T follicular helper cell (primary cell): ENCODE measurements at regions not wholly inside any gene's neighbourhood (a gene's known extent, or its start where the extent isn't known, plus 50 kb on each side); places are given as distances from the start of the nearest gene placed in this dataset.
"Not testable (repeated sequence)": the region's sequence is repeated elsewhere in the genome, so short reads cannot be mapped to it uniquely, and the experiment has no call there.

Experiments
- DNase-seq: peaks from one replicate; pipeline ENCODE4 v3.0.0-alpha.2; 2020; ENCODE audit warnings: low read depth

DNA sequence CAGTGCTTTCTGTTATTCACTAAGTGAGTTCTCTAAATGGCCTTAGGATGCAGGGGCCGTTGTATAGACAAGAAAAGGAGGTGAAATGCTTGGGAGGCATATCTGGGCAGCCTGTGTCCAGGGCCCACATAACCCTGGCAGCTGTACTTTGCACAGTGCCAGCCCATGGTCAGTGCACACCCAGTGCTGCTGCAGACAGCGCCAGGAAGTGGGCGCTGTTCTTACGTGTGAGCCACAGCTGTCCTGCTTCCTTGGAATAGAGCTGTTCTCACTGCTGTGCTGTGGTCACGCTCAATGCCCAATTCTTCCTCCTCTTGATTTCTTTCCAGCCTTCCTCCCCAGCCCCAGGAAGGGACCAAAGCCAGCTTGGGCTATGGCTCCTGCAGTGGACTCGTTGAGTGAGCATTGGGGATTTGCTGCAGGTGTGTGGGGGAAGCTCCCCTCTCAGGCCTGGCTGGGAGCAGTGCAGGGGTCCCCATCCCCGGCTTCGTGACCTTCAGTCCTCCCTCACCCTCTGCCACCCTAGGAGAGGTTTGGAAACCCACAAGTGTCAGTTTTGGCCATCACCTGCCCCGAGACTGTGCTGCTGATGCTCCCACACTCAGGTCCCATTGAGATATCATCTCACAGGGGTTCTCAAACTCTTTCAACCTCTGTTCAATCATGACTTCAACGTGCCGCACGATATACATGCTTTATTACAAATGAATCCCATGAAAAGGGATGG, 246.8 kb upstream of the EXOC2 start:
- DNase-seq: no peak

DNA sequence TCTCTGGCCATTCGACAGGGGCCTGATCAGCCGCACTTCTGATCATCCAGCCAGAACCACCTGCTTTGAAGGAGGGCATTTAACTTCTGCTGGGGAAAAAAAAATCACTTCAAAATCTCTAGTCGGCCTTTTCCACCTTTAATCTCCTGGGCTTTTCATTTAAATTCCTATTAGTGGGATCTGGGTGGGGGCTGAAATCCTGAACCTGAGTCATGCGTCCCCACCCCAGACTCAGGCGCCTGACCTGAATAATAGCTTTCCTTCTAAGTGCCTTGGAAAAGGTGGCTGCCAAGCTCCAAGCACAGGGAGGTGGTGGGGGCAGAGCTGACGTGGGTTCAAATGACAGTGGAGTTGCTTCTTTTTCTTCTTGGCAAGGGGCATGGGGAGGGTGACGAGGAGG, 246.0 kb upstream of the EXOC2 start:
- DNase-seq: no peak

DNA sequence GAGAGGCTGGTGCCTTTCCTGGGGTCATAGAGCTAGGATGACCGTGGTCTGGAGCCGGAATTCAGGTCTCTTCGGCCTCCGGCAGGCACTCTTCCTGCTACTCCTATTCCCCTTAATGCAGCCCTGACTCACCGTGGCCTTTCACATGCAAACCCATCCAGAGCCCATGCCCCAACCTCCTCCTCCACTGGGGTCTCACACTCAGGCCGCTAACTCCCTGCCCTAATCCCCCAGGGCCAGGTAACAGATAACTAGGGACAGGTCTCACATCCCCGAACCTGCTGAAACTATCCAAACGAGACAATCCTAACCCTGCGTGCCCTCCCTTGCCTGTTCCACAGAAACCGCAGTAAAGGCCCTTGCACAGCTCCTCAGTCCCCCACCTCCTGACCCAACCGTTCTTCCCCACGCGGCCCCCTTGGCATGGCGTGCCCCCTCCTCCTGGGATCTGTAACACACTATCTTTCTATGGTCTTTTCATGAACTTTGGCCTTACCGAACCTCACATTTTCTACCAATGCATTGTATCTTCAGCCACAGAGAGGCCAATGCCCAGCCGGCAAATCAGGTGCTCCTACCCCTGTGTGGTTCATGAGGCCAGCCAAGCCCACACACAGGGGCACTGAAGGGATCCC, 245.4 kb upstream of the EXOC2 start:
- DNase-seq: no peak

DNA sequence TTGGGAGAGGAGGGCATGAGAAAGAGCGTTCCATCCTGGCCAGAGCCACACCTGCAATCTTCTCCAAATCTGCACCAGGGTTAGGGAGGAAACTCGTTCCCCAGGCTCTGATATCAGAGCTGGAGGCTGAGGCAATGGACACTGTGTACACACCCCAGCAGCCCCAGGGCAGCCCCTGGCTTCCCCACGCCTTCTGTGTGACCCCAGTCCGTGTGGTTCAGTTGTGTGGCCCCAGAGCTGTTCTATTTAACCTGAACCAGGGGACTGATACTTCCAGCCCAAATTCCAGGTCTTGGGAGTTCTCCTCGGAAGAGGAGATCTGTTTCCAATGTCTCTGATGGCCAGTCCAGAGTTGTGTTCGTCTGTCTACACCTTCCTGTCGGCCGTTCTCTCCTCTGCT, 242.6 kb upstream of the EXOC2 start:
- DNase-seq: no peak

DNA sequence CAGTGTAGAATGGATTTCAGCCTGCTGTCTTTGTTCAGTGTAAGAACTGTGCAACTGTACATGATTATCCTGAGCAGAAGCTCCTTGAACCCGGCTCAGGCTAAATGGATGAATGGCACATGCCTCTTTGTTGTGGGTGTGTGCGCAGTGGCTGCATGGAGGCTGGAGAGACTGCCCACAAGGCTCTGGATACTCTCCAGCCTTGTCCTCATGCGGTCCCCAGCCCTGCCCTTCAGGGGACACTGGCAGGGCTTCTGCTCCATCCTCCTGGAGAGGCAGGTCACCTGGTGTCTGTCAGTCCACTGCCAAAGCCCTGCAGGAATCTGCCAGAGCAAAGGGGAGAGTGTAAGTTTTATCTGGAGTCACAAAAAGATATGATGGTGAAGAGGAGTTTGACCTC, 241.7 kb upstream of the EXOC2 start:
- DNase-seq: no peak

DNA sequence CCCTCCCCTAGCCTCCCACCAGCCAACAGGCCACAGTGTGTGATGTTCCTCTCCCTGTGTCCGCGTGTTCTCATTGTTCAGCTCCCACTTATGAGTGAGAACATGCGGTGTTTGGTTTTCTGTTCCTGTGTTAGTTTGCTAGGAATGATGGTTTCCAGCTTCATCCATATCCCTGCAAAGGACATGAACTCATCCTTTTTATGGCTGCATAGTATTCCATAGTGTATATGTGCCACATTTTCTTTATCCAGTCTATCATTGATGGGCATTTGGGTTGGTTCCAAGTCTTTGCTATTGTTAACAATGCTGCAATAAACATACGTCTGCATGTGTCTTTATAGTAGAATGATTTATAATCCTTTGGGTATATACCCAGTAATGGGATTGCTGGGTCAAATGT, 239.0 kb upstream of the EXOC2 start:
- DNase-seq: not testable (repeated sequence)

DNA sequence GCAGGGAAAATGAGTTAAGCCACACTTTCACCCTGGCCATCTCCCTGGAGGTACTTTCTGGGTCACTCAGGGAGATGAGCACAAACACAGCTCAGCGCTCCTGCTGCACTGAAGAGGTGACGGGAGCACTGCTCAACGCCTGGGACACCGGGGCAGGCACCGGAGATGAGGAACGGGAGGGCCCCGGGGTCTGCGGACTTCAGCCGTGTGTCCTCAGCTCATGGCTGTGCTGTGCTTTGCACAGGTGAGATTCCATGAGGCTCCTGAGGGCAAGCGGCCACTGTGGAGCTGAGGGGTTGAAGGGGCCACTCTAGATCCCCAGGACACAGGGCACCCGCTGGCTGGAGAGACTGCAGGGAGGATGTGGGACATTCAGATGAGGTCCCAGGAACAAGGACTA, 234.2 kb upstream of the EXOC2 start:
- no peak for DNase-seq

DNA sequence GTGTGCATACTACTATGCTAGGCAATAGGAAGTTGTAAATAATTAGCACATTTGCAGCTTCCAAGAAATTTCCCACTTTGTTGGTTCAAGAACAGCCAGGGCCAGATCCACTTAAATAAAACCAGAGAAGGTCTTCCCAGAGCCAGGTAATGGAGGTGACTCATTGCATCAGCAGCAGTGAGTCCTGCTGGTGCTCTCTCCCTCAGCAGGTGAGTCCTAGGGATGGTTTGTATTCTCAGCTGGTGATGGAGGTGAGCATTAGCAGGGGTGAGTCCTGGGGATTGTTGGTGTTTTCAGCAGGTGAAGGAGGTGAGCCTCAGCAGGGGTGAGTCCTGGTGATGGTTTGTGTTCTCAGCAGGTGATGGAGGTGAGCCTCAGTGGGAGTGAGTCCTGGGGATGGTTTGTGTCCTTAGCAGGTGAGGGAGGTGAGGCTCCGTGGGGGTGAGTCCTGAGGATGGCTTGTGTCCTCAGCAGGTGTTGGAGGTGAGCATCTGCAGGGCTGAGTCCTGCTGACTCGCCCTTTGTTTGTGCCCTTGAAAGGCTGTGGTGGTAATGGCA, 232.8 kb upstream of the EXOC2 start:
- DNase-seq: no peak

DNA sequence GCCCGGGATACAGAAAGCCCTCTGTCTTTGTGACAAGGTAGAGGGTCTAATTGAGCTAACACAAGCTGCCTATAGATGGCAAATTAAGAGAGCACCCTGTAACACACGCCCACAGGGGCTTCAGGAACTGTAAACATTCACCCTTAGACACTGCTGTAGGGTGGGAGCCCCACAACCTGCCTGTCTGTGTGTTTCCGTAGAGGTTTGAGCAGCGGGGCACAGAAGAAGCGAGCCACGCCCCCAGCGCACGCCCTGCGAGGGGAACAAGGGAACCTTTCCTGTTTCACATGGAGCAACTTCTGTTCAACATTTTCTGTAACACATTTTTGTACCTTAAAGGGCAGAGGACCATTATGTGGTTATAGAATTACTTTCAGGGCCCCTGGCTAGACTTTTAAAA, 231.7 kb upstream of the EXOC2 start:
- DNase-seq: no peak

DNA sequence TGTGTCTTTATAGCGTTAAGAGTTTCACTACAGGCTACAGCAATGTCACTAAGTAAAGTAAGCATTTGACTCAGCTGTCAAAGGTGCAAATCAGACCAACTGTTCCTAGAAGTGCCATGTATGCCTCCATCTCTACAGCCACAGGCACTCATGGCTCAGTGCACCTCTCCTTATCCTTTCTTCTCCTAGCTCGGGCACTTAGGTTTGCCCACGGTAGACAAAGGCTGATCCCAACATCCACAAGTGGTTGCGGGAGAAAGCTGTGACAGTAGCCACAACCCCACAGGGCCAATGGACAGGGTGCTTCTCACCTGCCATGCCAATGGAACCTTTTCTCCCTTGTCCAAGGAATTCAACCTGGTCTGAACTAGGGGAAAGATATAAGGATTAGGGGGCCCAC, 228.5 kb upstream of the EXOC2 start:
- no peak for DNase-seq

DNA sequence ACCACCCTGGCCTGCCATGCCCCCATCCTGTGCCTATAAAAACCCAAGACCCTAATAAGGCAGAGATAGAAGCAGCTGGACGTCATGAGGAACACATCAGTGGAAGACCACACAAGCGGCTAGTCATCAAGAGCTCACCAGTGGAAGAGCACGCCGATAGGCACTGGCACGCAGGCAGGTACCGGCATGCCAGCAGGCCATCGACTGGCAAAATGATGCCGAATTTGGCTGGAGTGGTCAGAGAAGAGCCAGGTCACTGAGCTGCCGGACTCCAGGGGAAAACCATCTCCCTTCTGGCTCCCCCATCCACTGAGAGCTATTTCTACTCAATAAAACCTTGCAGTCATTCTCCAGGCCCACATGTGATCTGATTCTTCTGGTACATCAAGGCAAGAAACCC, 227.6 kb upstream of the EXOC2 start:
- no peak for DNase-seq

DNA sequence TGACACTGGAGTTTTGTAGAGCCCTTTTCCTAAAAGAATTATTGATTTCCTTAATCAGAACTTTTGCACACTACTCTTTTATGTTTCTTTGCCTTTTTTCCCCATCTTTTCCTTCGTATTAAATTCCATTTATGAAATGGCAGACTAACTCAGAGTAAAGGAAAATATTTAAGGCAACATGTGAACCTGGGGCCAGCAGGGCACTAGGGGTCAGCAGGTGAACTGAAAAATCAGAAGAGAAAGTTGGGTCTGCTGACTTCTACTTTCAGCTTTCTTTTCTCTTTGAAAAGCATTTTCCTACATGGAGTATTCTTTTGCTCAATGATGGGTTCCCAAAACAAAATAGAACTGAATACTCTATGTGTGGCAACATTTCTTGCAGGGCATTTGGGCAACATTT, 226.6 kb upstream of the EXOC2 start:
- no peak for DNase-seq

DNA sequence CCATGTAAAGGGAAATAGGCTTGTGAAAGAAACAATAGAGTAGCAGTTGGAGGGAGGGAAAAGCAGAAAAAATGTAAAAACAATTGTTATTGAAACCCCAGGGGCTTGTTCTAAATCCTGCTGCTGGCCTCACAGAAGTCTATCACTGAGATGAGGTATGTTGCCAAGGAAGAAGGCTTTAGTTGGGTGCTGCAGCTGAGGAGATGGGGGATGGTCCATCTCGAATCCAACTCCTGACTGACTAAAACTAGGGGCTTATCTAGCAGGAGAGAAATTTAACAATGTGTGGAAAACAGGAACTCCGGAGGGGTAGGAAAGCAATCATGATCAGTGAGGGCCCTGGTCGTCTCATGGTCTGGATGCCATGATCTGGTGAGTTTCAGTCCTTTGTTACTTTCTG, 225.0 kb upstream of the EXOC2 start:
- no peak for DNase-seq

DNA sequence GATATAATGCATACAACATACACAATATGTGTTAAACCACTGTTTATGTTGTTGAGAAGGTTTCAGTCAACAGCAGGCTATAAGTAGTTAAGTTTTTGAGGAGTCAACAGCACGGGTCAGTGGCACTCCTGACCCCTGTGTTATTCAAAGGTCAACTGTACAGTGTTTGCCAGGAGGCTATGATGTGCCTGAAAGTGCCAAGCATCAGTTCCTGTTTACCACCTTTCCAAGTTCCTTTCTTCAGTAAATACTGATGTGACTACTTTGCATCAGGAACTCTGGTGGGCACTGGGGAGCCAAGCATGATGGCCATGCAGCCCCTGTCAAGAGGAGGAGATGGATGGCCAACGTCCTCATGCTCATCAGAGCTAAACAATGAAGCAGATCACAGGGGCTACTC, 224.4 kb upstream of the EXOC2 start:
- no peak for DNase-seq

DNA sequence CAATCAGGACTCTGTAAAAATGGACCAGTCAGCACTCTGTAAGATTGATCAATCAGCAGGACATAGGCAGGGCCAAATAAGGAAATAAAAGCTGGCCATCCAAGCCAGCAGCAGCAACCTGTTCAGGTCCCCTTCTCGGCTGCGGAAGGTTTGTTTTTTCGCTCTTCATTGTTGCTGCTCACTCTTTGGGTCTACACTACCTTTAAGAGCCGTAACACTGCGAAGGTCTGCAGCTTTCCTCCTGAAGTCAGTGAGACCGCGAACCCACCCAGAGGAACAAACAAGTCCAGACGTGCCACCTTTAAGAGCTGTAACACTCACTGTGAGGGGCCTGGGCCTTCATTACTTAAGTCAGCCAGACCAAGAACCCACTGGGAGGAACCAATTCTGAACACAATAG, 223.2 kb upstream of the EXOC2 start:
- no peak for DNase-seq

DNA sequence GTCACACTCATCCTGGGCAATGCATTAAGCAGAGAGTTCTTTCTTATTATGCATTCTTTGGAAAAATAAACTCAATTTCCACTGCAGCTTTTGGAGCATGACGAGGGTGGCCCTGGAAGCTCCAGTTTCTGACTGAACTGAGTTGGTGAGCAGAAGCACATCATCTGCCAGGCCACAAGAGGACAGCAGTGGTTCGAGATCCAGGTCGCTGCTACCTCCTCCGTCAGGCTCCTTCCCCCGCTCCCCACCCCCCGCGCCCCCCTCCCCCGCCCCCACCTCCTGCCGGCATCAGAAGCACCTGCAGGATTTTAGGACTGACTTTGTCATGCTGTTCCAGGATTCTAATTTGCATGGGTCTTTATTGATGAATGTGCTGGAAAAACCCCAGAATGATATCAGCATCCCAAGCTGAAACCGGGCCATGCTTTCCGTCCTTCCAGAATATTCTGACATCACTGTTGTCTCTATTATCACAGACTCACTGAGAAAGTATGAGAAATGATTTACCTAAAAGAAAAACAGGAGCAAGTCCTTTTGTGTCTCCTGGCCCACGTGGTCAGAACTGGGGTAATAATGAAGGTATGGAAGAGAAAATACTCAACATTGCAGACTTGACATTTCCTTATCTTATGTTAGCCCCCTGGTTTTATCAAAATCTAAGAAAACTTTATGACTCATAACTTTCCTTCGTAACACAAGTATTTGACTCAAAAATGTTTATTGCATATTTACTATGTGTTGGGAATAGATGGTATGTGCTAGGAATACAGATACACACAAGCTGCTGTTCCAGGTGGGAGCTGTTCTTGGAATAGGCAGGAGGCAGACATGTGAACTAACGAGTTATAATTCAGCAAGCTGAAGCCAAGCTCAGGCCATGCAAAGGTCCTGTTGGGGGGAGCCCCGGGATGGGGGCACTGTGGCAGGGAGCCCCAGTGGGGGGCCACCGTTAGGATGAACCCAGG, 220.2 kb upstream of the EXOC2 start:
- no peak for DNase-seq

DNA sequence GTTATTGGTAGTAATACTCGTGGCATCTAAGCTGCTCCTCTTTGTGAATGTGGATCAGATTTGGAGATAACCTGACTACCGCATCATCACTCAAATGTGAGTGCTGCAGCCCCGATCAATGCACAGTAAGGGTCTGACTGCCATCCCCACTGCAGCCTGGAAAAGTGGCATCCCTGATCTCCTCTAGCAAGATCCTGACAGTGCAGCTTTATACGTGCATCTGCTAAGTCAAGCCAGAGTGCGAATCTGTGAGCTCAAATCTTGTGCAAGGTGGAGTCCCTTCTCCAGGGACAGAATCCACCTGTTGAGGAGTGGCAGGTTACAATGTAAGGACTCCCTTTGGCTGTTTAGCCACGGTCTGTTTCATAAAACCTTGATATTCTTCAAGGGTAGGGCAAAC, 215.0 kb upstream of the EXOC2 start:
- DNase-seq: no peak

DNA sequence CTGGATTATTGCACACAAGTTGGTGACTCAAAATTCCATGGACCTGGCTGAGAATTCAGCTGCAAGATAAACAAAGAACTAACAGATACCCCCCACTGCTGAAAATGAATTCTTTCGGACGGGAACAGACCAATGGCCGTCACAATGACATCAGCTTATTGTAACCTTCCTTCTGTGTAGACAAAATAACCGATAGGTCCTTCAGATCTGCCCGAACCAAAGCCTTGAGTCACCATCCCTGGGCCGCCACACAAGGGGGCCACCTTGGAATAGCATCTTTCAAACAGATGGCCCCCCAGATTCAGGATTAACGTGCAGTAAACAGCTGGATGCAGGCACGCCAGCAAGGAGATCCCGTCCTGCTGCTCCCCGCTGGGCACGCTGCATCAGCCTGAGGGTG, 214.0 kb upstream of the EXOC2 start:
- DNase-seq: no peak

DNA sequence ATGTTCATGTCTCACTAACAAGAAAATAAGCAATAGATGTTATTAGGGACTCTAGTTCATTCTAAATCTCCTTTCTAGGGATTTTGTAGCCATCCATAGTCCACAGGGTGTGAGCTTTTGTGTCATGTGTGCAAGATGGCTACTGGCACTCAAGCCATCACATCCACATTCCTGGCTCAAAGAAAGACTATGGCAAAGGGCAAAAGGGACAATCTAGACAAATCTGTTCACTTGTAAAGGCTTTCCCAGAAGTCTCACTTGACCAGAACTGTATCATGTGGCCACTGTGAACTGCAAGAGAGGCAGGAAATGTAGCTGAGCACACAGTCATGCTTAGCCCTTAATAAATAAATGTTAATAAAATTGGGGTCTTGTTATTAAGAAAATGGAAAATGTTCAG, 212.6 kb upstream of the EXOC2 start:
- DNase-seq: no peak

DNA sequence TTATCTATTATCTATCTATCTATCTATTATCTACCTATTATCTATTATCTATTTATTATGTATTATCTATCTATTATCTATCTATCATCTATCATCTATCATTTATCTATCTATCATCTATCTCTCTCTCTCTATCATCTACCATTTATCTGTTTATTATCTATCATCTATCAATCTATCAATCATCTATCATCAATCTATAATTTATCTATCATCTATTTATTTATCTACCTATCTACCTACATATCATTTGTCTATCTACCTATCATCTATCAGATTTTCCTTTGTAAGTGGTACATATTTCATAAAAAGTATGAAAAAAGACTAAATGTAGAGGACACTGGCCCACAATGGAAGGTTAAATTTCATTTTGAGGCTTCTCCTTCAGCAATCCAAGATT, 212.1 kb upstream of the EXOC2 start:
- no peak for DNase-seq

DNA sequence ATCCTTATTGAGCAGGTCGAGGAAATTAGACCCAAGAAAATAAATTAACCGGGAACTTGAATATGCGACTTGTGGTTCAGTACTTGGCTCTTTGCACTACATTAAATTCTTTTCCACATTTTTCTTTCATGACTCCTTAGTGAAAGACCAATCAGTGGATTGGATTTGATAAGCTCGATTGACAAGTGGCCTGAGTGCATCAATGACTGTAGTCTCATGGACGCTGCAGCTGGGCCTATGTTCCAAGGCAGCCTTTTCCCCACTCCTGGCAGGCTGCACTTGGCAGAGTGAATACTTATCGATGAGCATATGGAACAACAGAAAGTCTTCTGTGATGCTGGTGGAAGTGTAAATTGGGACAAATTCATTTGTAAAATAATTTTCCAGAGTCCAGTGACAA, 210.8 kb upstream of the EXOC2 start:
- no peak for DNase-seq

DNA sequence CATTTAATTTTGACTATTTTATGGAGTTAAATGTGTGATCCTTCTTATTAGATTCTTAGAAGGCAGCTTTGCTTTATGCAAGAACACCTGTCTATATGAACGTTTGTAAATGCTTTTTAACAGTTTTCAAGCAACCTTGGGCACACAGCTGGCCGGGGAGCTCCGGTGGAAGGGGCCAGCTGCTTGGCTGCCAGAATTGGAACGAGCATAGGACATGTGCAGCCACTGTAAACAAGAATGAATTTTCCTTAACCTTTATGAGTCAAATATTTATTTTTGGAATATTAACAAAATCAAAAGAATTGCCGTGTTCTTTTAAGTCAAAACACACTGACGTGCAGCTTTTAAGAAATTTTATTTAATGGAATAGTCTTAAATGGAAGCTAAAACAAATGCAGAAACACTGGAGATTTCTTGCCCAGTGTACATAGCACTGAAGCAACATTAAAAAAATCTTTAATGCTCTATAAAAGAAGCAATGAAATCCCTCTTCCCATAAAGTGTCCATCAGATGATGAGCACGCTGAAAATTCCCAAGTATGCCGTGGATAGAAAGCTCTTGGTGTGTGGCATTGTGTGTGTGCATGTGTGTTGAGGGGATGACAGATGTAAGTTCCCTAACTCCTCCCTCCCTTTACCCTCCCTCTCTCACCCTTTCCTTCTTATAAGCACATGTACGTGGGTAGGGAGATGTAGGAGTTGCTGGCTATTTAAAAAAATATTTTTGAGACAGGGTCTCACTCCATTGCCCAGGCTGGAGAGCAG, 208.9 kb upstream of the EXOC2 start:
- DNase-seq: no peak
